DMS79 (cell line): ENCODE measurements at regions not wholly inside any gene's neighbourhood (a gene's known extent, or its start where the extent isn't known, plus 50 kb on each side); places are given as distances from the start of the nearest gene placed in this dataset.

ENCODE experiments used
- DNase-seq: peaks from one replicate; lab custom pipeline; 2025; lab: John Stamatoyannopoulos, UW

GRCh38 chr12:115355301-115355700 is 671.3 kb upstream of the TBX3 start:
- no peak for DNase-seq

GRCh38 chr12:115354007-115354890 is 670.3 kb upstream of the TBX3 start:
- no peak for DNase-seq

DNA sequence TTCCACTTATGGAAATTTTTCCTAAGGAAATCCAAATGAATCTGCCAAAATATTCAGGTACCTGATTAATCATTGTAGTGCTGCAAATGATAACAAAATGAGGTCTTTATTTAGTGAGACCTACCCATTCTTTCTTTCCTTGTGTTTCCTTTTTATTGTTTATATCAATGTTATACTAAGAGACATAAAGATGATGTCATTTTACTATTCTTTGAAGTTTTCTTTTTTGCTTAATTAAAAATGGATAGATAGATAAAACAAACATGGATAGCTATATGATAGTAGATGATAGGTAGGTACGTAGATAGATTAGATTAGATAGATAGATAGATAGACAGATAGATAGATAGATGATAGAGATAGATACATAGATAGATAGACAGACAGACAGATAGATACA is 669.5 kb upstream of the TBX3 start:
- no peak for DNase-seq

- no peak for DNase-seq
These were observed 667.6 kb upstream of the TBX3 start for GRCh38 chr12:115351514-115352077.

- DNase-seq, result no peak
These were observed 665.7 kb upstream of the TBX3 start for GRCh38 chr12:115349711-115350110.

DNA sequence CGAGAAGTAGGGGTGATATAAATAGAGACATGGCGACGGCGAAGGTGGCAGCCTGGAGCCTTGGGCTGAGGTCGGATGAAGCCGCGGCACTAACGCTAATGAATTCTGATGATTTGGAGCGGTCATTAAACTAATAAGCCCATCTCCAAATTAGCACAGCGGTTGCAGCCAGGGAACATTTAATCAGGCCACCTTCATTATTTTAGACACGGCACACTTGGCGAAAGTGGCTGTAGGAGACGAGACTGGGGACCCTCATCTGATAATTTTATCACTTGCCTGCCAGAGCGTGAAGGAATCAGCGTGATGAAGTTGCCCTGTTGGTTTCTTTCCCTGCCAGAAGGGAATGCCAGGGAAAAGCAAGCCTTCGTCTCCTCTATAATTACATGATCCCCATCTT is 664.3 kb upstream of the TBX3 start:
- DNase-seq, result no peak

- no peak for DNase-seq
These were observed 659.6 kb upstream of the TBX3 start for GRCh38 chr12:115343601-115344000.

DNA sequence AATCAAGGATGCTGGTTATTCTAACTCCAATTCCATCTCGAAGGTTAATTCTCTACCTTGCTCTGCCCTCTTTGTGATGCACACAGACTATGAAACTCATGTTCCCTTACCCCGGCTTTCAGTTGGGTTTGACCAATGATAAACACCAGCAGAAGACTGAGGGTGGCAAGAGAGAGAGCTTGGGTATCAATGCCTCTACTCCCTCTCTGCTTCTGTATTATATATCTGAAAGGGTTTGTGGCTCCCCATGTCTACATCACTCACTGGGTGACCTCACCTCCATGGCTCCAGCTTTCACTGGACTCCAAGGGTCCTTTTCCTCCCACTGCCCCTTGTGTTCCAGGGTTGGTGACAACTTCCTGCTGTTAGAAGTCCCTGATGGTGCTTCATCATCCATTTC is 659.0 kb upstream of the TBX3 start:
- DNase-seq, result no peak

DNA sequence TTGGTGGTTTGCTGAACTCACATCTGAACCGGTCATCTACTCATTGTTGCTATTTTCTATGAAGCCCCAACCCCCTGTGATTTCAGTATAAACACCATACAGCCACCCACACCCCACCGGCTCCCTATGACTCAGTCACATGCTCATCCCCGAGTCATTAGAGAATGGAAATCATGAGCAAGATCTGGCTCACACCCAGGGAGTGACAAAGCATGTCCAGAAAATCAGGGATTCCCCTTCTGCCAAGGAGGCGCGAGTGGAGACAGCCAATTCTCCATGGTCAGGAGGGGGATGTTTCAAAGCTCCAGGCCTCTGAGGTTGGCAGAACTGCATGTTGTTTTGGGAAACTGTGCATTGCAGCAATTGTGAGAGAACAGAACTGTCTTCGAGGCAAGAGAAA is 657.5 kb upstream of the TBX3 start:
- DNase-seq, result no peak

DNA sequence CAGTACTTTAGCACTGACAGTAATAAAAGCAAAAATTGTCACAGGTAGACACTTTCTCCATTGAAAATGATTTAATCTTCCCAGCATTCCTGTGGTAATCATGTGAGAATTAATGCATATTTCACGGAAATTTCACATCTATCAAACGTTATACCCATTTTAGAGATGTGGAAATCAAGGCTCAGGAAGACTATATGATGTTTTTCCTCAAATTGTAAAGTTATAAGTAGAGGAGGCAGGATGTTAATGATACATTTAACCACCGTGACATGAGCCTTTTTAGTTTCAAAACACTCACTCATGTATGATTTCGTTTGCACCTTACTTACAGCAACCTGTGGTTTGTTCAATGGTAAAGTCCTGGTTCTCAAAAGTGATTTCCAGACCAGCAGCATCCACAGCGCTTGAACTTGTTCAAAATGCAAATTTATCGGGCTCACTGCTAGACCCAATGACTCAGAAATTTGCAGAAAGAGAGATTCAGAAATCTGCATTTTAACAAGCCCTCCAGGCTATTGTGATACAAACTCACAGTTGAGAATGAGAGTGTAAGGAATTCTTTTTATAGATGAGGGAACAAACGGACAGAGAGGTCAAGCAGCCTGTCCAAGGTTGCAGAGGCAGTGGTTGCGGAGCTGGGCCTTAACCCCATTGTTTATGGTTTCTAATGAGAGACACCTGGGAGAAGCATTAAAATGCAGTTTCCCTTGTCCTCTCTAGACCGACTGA is 654.8 kb upstream of the TBX3 start:
- no peak for DNase-seq

DNA sequence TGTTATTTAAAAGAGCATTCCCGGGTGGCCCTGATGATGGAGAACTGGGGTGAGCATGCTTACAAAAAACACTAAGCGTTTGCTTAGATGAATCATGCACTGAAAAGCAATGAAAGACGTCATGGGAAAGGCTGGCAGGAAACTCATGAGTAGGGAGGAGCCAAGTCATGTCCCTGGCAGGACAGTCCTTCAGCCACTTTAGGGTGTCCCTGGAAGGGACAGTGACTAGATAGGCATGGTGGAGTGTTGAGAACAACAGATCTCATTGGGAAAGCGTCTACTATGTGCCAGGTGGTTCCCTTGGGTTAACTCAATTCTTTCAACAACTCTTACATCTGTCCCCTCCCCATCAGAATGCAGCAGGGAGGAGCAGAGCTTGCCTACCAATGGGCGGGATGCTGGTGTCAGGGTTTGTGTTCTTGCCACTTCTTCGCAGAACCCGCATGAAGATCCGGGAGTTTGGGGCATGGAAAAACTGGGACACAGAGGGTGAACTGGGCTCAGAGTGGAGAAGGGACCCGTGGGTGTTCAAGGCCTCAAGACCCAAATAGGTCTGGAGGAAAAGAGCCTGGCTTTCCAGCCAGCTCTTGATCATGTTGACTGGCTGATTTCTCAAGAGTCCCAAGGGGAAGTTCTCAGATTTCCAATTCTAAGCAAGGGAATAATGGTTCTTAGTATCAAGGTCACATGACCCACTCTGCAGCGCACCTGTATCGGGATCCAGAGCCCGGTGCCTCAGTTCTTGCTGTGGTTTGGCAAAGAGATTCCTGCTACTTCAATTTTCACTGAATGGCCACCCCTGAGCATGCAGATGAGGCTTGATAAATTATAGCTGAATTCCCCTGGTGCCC is 653.9 kb upstream of the TBX3 start:
- peak; percentile 97 for DNase-seq

GRCh38 chr12:115336506-115336905 is 652.5 kb upstream of the TBX3 start:
- no peak for DNase-seq

GRCh38 chr12:115335594-115335993 is 651.6 kb upstream of the TBX3 start:
- DNase-seq, result peak; percentile 75

DNA sequence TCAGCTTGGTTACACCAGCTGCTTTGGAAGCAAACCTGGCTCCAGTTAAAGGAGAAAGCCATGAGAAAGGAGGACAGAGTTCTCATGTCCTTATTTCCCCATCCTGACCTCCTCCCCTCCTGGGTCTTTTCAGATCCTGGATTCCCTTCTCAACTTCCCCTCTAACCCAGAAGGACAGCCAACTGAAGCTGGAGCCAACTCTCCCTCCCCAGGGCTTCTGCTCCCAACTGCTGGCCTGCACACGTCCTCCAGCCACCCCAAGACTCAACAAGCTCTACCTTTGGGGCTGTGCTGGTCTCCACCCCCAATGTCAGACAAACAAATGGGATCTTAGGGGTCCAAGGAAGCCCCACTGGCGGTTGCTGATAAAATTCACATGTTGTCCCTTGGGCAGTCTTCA is 651.1 kb upstream of the TBX3 start:
- DNase-seq, result no peak

DNA sequence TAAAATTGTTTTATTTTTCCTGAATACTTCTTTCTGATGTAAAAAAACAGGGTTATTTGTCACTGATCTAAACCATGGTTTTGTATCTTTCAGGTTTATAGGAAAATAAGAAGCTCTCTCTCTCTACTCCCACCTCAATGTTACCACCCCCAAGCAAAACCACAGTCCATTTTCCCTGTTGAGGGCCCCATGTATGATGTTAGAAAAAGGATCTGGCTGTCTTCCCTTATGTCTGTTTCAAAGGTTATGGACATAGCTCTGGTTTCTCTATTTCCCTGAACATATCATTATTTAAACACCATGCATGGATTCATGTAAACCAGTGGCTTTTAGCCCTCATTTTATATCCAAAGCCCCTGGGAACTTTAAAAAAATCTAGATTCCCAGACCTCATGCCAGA is 649.0 kb upstream of the TBX3 start:
- no peak for DNase-seq

GRCh38 chr12:115325858-115326257 is 641.9 kb upstream of the TBX3 start:
- DNase-seq, result no peak

- no peak for DNase-seq
These were observed 641.1 kb upstream of the TBX3 start for GRCh38 chr12:115324949-115325593.

- no peak for DNase-seq
These were observed 639.4 kb upstream of the TBX3 start for GRCh38 chr12:115323223-115323905.

DNA sequence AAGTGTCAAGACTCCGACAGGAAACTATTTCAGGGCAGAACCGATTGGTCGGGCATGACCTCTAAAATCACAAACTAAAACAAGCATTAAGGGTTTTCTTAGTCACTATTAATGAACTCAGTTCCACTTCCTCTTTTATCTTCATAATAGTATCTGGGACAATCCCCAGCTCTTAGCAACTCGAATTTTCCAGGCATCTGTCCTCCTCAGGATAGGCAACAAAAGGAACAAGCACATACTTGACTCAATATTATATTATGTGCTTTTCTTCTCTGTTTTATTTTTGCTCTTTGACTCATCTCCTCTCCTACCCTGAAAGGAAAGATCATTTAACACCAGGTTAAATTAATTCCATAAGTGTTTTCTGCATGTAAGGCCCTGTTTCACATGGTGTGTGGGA is 638.3 kb upstream of the TBX3 start:
- no peak for DNase-seq

DNA sequence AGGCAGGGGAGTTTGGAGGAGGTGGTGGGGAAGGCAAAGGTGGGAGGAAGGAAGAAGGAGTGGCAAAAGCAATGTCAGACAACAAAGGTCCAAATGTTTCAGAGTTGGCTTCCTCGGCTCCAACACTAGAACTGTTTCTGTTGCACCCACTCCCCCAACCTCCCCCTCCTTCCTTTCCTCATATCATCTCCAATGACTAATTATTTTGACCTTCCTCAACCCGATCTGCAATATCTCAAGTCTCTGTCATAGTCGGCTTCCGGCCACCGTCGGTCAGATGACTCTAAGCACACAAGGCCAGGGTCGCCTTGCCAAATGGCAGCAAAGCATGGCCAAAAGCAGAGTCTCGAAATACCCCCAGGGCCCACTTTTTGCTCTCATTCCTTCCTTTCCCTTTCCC is 637.0 kb upstream of the TBX3 start:
- DNase-seq, result no peak

DNA sequence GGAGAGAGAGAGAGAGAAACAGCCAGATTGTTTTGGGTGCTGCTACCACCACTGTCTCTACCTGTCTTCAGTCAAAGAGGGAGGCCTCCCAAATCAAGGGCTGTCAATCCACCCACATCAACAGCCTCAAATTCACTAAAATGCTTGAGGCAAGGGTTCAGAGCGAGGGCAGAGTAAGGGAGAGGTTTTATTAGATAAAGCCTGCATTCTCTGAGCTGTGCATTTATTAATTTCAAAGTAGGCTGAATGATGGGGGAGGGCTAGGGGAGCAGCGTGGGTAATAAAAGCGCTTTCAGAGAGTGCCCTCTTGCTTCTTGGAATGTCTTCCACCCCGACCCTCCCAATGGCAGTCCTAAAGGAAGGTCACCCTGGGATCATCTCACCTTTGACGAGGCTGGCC is 636.5 kb upstream of the TBX3 start:
- DNase-seq, result no peak
